GM21717 (cell line): ENCODE measurements at regions not wholly inside any gene's neighbourhood (a gene's known extent, or its start where the extent isn't known, plus 50 kb on each side); places are given as distances from the start of the nearest gene placed in this dataset.
"Not testable (repeated sequence)": the region's sequence is repeated elsewhere in the genome, so short reads cannot be mapped to it uniquely, and the experiment has no call there.

Experiments used
- ATAC-seq: cut with Tn5 transposase; IDR thresholded peaks from one replicate; pipeline ENCODE4 v1.9.1; 2021; ENCODE audit warnings: mild to moderate bottlenecking, moderate library complexity; ENCODE audit not compliant: unreplicated experiment

DNA sequence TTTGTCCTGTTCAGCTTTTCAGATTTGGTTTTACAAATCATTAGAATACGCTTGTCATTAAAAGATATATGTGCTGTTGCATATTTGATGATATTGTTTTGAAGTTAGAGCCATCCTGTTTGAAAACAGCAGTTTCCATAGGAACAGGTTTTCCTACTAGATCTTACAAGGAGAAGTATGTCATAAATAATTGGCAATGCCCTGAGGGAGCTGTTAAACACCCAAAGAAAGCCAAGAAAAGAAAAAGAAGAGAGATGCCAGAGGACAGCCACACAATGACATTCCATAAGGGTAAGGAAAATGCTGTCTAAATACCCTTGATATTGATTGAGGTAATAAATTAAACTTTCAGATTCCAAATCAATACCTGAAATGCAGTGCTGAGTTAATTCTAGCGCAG is 392.2 kb upstream of the CRIM1 start:
- no peak for ATAC-seq

DNA sequence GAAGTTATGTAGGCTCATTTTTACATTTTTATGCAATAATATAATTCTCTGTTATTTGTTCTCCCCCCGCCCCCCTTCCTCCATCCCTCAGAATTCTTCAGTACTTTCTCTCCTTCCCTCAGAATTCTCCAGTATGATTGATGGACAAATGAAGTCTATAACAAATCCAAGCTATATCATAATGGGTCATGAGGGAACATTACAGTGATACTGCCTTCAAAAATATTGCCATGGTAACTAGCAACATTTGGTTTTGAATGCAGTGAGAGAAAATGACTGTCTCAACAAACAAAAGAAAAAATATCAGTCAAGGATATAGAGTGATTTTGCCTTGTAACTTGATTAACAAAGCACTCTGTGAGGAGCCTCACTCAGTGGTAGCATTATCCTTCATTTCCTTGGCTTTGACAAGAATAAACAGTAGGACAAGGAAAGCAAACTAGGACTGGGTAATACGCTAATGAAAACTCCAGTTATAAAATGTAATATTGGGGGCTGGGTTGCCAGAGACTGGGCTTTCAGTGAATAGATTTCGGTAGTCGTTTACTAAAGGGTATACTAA is 392.9 kb upstream of the CRIM1 start:
- ATAC-seq, result no peak

DNA sequence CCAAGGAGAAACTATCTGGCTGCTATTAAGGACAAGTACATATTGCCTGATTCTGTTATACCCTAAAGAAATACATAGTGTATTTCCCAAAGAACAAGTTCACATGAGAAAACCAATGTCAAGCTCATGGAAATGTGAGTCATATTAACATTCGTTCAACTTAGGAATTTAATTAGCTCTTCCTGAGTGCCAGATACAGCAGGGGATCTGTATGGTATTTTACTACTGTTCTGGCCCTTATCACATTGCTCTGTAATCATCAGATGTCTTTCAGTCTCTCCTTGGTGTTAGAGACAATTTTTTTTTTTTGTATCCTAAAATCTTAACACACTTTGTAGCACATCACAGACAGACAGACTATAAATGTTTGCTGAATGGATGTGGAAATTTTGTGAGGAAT is 395.0 kb upstream of the CRIM1 start:
- no peak for ATAC-seq

DNA sequence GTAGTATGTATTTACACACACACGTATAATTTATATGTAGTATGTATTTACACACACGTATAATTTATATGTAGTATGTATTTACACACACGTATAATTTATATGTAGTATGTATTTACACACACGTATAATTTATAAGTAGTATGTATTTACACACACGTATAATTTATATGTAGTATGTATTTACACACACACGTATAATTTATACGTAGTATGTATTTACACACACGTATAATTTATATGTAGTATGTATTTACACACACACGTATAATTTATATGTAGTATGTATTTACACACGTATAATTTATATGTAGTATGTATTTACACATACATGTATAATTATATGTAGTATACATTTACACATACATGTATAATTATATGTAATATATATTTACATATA is 398.5 kb upstream of the CRIM1 start:
- ATAC-seq, result not testable (repeated sequence)

DNA sequence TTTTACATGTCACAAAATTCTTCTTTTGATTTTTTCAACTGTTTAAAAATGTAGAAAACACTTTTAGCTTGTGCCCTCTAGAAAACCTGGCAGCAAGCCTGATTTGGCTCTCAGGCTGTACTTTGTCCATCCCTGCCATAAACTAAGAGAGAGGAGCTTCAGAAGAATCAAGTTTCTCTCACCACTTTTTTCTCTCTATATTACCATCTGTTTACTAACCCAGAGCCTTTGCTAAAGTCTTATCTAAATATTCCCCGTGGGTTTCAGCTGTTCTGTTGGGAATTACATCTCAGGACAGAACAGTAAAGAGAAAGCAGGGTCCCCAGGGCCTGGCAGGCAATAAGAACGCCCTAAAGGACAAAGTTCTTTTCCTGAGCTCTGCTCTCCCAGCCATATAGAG is 409.1 kb upstream of the CRIM1 start:
- no peak for ATAC-seq

DNA sequence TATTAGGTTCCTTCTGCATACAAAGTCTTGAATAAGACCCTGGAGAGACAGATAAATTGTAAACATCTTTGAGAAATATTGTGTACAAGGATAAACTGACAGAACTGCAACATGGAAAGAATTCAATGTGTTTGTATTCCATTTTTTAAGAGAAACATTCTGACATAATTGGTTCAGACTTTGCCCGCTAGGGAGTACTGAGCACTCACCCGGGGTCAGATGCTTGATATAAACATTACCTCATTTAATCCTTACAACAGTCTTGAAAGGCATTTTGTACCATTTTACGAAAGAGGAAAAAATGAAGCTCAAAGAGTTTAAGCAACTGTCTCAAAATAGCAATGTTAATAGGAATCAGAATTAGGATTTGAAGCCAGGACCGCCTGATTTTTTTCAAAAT is 416.7 kb upstream of the CRIM1 start:
- ATAC-seq, result no peak

DNA sequence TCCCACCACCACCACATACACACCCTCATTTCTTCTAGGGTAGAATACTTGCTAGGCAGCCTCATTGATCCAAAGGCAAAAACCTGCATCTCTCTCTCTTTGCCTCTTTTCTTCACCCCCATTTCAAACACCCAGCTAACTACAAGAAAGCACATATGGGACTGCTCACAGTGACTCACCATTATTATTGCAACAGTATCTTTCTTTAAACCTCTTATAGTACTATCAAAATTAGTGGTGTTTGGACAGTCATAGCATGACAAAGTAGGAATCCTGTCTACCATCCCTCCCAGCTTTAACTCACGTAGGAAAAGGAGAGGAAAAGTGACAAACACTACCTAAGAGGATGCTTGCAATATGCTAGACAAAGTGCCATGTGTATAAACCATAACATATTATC is 422.5 kb upstream of the CRIM1 start:
- ATAC-seq, result no peak

DNA sequence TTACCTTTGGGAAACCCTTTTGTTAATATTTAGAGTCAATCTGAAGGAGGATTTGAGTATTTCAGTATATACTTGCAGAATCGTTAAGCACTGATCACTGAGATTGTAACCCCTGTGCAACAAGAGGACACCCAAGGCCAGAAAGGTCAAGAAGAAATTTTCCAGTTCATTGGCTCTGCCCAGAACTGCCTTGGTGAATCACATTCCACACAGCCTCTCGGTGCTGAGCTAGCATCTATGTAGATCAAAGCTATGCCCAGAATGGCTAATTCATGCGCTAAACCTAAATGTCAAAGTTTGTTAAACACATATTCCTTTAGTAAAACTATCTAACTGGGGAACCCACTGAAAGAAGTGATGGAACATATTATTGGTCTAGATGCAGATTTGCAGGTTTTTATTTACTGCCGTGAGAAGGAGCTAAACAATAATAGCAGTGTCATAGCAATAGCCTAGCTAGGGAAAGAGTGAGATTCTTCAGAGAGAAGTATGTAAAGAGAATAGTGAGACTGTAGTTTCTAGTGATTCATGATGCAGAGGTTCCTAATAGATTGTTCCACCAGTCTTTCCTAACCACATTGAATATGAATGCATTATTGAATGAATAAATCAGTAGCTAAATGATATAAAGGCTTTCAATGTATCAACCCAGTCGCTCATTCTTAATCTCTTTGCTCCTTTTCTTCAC is 423.2 kb upstream of the CRIM1 start:
- ATAC-seq, result no peak

DNA sequence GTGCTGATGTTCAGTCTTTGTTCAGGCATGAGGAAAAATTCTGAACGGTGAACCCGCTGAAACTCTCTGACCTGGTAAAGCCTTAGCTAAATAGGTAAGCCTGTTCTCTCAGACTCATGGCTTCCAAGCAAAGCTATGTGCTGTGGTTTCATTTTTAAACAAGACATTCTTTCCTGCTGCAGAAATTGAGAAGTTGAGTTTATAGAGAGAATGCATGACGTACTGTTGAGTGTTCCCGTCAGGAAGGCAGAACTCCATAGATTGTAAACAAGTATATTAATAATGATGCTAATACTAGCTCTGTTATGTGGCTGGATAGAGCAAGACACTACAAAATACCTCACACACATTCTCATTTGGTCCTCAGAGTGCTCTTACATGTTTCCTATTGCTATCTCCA is 424.0 kb upstream of the CRIM1 start:
- ATAC-seq, result no peak

DNA sequence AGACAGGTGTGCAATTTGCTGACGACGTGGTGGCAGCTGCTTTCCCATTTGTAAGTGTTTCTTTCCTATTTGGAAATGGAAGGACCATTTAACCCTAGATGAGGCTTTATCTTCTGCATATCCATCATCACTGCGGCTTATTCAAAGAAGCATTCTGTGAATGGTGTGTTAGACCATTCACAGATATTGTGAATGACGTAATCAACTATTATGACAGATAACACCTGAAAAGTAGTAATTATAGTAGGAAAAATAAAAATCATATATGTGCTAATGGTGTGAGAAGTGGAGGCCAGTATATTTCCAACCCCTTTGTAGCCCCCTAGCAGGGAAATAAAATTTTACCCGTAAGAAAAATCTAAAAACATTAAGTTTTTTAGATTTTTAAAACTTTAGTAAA is 424.5 kb upstream of the CRIM1 start:
- no peak for ATAC-seq

DNA sequence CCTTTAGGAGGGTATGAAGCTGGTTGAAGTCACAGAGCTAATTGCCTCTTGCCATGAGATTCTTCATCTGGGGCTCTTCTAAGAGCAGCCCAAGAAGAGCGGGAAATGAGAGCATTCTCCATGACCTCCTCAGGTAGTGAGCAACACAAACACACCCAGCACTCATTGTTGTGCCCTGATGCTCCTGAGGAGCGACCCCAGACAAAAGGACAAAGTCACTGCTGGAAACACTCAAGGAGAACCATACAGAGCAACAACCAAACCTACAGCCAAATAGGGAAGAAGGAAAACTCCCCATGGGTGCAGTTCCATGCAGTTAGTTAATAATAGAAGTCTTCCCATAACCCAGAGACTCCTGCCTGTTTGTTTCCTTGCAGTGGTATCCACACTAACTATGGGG is 426.0 kb upstream of the CRIM1 start:
- no peak for ATAC-seq

DNA sequence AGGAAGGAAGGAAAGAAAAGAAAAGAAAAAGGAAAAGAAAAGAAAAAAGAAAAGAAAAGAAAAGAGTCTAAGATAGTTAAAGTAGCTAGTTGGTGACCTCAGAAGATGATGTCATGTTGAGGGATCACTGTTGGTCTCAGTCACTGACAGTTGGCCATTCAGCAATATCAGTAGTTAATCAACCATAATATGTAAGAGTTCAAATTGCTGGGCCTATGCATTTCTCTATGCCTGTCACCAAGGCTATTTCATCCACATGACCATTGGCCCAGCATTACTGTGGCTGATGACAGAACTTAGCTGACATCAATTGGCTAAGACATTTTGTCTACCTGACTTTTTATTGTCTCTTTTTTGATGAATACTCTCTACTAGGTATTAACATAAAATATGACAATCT is 435.5 kb upstream of the CRIM1 start:
- no peak for ATAC-seq

DNA sequence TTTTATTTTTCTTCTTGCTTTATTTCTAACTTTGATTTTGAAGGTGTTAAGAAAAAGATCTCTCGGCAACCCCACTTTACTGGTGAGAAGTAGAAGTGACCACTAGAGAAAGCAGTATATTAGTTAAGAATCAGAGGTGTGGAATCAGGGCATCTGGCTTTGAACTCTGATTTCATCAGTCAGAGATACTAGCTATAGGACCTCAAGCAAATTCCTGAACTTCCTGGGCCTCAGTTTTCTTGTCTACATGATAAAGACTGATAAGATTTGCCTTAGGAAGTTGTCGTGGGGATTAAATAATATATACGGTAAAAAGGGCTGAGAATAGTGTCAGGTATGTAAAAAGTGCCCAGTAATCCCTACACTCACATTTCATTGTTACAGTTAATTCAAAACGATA is 440.3 kb upstream of the CRIM1 start:
- no peak for ATAC-seq

DNA sequence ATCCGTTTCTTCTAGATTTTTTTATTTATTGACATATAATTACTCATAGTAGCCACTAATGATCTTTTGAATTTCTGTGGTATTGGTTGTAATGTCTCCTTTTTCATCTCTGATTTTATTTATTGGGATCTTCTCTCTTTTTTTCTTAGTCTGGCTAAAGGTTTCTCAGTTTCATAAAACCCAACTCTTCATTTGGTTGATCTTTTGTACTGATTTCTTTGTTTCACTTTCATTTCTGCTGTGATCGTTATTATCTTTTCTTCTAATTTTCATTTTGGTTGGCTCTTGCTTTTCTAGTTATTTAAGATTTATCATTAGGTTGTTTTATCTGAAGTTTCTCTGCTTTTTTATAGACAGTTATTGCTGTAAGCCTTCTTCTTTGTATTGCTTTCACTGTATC is 463.6 kb upstream of the CRIM1 start:
- ATAC-seq, result no peak

DNA sequence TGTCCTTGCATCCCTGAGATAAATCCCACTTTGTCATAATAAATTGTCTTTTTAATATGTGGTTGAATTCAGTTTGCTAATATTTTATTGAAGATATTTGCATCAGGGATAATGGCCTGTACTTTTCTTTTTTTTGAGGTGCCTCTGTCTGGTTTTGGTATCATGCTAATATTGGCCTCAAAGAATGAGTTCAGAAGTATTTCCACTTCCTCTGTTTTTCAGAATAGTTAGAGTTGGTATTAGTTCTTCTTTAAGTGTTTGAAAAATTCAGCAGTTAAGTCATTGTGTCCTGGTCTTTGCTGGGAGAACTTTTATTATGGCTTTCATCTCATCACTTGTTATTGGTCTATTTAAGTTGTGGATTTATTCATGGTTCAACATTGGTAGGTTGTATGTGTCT is 464.1 kb upstream of the CRIM1 start:
- ATAC-seq, result no peak

DNA sequence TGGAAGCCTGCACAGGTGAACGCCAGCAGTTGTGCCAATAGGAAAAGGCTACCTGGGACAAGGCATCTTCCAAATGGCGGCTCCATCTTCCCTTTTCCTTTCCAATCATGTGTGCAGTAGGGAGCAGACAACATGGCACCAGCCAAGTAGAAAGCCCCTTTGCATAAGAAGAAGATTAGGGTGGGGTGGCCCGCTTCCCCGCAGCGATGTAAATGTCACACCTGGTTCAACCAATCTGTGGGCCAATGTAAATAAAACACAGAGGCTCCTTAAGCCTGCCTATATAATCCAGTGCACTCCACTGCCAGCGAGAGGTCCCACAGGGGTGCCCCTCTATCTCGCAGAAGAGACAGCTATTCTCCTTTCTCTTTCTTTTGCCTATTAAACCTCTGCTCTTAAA is 468.4 kb upstream of the CRIM1 start:
- no peak for ATAC-seq

DNA sequence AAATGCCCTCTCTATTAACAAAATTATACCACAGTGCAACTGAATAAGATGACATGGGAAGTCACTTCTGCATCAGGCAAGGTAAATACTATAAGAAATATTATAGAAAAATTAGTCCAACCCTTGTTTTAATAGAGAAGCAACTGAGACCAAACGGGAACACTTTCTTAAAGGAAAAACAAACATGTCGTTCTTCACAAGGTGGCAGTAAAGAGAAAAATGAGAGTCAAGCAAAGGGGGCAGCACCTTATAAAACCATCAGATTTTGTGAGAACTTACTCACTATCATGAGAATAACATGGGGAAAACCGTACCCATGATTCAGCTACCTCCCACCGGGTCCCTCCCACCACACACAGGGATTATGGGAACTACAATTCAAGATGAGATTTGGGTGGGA is 481.7 kb upstream of the CRIM1 start:
- no peak for ATAC-seq

DNA sequence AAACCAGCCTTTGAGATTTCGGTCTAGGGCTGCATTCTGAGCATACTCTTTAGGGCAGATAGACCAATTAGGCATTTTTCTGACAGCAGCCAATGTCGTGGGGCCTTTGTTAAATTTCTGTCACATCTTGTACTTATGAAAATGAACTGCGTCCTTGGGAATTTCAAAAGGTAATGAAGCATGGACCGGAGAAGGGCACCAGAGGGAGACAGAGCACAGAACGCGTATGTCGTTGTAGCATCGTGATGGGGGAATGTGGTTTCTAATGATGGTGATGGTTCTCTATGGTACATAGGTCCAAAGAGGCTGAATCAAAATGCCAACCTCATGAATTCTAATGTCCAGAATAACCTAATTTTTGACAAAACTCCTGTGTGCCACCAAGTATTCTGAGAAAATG is 483.9 kb upstream of the CRIM1 start:
- ATAC-seq, result no peak

DNA sequence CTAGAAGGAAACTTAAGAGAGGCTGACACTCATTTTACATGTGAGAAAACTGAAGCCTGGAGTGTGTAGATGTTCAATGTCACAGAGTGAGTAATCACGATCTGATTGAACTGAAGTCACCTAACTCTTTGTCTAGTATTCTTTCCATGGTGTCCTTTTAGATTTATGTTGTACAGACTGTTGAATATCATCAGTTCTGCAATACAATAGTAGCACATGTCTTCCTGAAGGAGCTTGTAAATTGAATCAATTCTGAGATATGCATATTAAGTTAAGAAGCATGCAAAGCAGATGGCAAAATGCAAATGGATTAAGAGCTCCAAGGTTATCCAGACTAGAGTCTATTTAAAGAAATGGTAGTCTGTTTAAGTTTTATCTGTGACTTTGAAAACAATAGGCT is 484.9 kb upstream of the CRIM1 start:
- ATAC-seq, result no peak

DNA sequence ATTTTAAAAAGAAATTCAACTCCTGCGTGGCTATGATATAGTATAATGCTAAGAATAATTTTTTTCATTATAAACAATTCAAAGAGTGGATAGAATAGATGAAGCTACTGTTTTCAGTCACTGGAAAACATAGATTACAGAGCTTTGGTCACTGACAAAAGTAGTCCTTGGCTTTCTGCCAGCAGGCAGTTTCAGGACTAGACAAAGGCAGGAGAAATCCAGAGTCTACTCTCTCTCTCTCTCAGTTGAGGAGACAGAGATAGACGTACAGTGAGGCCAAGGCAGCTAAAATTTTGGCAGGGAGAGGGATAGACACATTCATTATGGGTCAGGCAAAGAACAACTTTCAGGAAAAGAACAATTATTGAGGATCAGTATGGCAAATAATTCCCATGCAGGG is 491.4 kb upstream of the CRIM1 start:
- no peak for ATAC-seq

DNA sequence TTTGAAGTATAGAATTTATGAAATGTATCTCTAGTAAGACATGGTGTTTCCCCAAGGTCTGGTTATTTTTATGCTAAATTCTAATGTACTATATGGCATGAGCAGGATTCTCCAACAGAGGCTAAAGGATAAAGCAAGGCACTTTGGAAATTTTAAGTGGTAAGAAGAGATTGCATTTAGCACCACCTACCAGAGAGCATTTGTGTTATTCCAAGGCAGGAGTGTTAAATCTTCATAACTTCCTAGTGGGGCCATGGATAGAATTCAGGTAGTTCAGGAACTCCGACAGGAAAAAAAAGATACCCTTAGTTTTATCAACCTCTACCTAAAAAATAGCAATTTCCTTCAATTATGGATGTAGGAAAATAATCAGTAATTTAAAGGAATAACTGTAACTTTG is 497.4 kb upstream of the CRIM1 start:
- no peak for ATAC-seq

DNA sequence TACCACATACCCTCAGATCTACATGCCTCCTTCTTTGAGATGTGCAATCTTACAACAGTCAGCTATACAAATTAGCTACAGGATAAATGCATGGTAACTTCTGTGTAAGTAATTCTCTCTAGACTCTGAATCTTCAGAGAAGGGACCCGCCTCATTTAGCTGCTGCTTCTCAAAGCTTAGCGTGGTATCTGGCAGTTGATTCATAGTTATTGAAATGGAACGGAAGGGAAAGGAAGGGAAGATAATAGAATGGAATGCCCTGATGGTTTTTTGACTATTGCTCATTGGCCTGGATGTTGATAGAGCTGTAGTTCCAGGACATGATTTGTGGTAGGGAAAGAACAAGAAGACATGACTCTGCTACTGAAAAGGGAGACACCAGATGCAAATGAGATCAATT is 498.1 kb upstream of the CRIM1 start:
- ATAC-seq, result no peak

DNA sequence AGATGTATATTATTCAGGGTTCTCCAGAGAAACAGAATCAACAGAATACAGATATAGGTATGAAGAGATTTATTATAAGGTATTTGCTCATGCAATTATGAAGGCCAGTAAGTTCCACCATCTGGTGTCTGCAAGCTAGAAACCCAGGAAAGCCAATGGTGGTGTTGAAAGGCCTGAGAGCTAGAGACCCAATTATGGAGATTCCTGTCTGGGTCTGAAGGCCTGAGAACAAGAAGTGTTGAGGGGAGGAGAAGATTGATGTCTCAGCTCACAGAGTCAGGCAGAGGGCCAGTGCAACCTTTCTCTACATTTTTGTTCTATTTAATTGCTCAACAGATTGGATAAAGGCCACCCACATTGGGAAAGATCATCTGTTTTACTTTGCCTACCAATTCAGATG is 524.2 kb upstream of the CRIM1 start:
- ATAC-seq, result no peak
